Neural progenitor cell (in vitro differentiated cells): ENCODE measurements at regions not wholly inside any gene's neighbourhood (a gene's known extent, or its start where the extent isn't known, plus 50 kb on each side); places are given as distances from the start of the nearest gene placed in this dataset.
A peak's percentile ranks its signal among the peaks of the same experiment; 100 is the strongest.

ENCODE experiments used
- CTCF ChIP-seq: fragments of 200-600 bp; sonication (generic); IDR thresholded peaks from 2 replicates; pipeline ENCODE4 v1.5.1; 2017; ENCODE audit warnings: antibody characterized with exemption, mild to moderate bottlenecking
- EZH2 ChIP-seq: fragments of 200-600 bp; sonication (generic); IDR thresholded peaks from 2 replicates; pipeline ENCODE4 v1.6.1; 2017; ENCODE audit warnings: antibody characterized with exemption, mild to moderate bottlenecking, moderate library complexity
- EZH2phosphoT487 ChIP-seq: fragments of 200-600 bp; sonication (generic); IDR thresholded peaks from 2 replicates; pipeline ENCODE4 v1.6.1; 2017; ENCODE audit warnings: antibody characterized with exemption

GRCh38 chr13:50512474-50513299 lies 330.8 kb downstream of the DLEU7 start:
- TF ChIP-seq CTCF (peak; percentile 7), EZH2phosphoT487 (no peak), EZH2 (no peak)
